ENCODE measurements at regions not wholly inside any gene's neighbourhood (a gene's known extent, or its start where the extent isn't known, plus 50 kb on each side); places are given as distances from the start of the nearest gene placed in this dataset.

- Mint-ChIP-seq H3K36me3 (ENCODE audit: insufficient read depth in 1 of 3, low read depth in 3 of 3) (peaks cover 4 to 8% (median 6%) of the 10 kb centered on the region in 3 experiments), H3K4me1 (peaks cover 40 to 45% of the 10 kb centered on the region in 2 experiments), H3K4me3 (no peak overlapping the region), H3K27me3 (ENCODE audit: low read depth) (peaks cover 2% of the 10 kb centered on the region; the same call in 1 of the 2 replicates), H3K27ac (no peak overlapping the region), H3K9me3 (peaks cover 8 to 9% of the 10 kb centered on the region in 2 experiments)
- no peak overlapping the region for H2AK5ac ChIP-seq (ENCODE audit: insufficient read length, low read length)
- H3K23ac ChIP-seq (ENCODE audit: insufficient read length, low read depth, low read length), result no peak overlapping the region
- no peak overlapping the region for H3K4ac ChIP-seq (ENCODE audit: low read depth, low read length)
- H3K56ac ChIP-seq (ENCODE audit: insufficient read length, low read depth, low read length), result no peak overlapping the region
- H3K79me1 ChIP-seq (ENCODE audit: insufficient read depth, low read depth, low read length, poor library complexity, severe bottlenecking), result no peaks in the 10 kb centered on the region
- H3K27me3 ChIP-seq (ENCODE audit: insufficient read depth, low read length), result no peaks in the 10 kb centered on the region
- H2BK20ac ChIP-seq (ENCODE audit: low read depth, low read length, poor library complexity, severe bottlenecking), result no peak overlapping the region
- no peaks in the 10 kb centered on the region for H3K9me3 ChIP-seq (ENCODE audit: control insufficient read depth, low read depth, low read length)
- DNase-seq, result no peak
- H3K18ac ChIP-seq (ENCODE audit: insufficient read length, low read depth, low read length), result no peak overlapping the region
- no peak overlapping the region for H3K4me2 ChIP-seq (ENCODE audit: insufficient read depth, insufficient read length, low read length)
- WGBS (ENCODE audit: extremely low coverage, insufficient read length, low lambda C conversion rate), result no CpG with 5 or more reads among the region's 2 CpGs
- H3K79me2 ChIP-seq (ENCODE audit: insufficient read depth, low read length), result no peaks in the 10 kb centered on the region
- no peak overlapping the region for H3K14ac ChIP-seq (ENCODE audit: insufficient read depth, low read length)
- H4K8ac ChIP-seq (replicated peaks; ENCODE audit: insufficient read length, low read depth, low read length), result no peak overlapping the region
- H2BK120ac ChIP-seq (ENCODE audit: low read depth, low read length, poor library complexity, severe bottlenecking), result no peak overlapping the region
- no peak overlapping the region for H3T11ph ChIP-seq (ENCODE audit: low read length)
- H3K9ac ChIP-seq (ENCODE audit: extremely low read depth, insufficient read length, low read length), result no peak overlapping the region
- H3K27ac ChIP-seq (ENCODE audit: insufficient read length, low read depth, low read length), result no peak overlapping the region
- H2AFZ ChIP-seq (ENCODE audit: low read length), result no peak overlapping the region
- H4K20me1 ChIP-seq (ENCODE audit: control insufficient read depth, insufficient read depth, insufficient read length), result no peaks in the 10 kb centered on the region
- H4K91ac ChIP-seq (ENCODE audit: insufficient read length, low read depth, low read length), result no peak overlapping the region
- no peak overlapping the region for H2BK15ac ChIP-seq (ENCODE audit: low read depth, low read length)
- no peak for TF ChIP-seq CTCF (conservative IDR thresholded peaks at IDR 0.05)
- no peak overlapping the region for H2BK12ac ChIP-seq (ENCODE audit: insufficient read length, low read depth, low read length)
- no peak overlapping the region for H2BK5ac ChIP-seq (ENCODE audit: insufficient read length, low read length)
- H4K5ac ChIP-seq (ENCODE audit: insufficient read length, low read depth, low read length), result no peak overlapping the region
- no peaks in the 10 kb centered on the region for H3K23me2 ChIP-seq (ENCODE audit: insufficient read length, low read depth, low read length, poor library complexity, severe bottlenecking)
- peaks cover 15% of the 10 kb centered on the region; the same call in 1 of the 2 replicates for H3K4me1 ChIP-seq (ENCODE audit: insufficient read depth, low read length)
Measured at GRCh38 chr3:40844896-40845295, 320.1 kb downstream of the ZNF621 start.

Data from H9 (cell line).